HG03175 (cell line): ENCODE measurements at regions not wholly inside any gene's neighbourhood (a gene's known extent, or its start where the extent isn't known, plus 50 kb on each side); places are given as distances from the start of the nearest gene placed in this dataset.

Source experiments
- ATAC-seq: cut with Tn5 transposase; IDR thresholded peaks from one replicate; pipeline ENCODE4 v1.9.1; 2021; ENCODE audit warnings: mild to moderate bottlenecking, moderate library complexity; ENCODE audit not compliant: unreplicated experiment

GRCh38 chr11:135075740-135076139, 663.7 kb upstream of the B3GAT1 start:
- peak; percentile 51 for ATAC-seq

GRCh38 chr11:135074397-135074998, 662.5 kb upstream of the B3GAT1 start:
- no peak for ATAC-seq

GRCh38 chr11:135073870-135074269, 661.8 kb upstream of the B3GAT1 start:
- no peak for ATAC-seq

GRCh38 chr11:135073381-135073780, 661.3 kb upstream of the B3GAT1 start:
- ATAC-seq, result no peak

- ATAC-seq, result no peak
Observed at GRCh38 chr11:135069890-135070289, 657.8 kb upstream of the B3GAT1 start.

- ATAC-seq, result no peak
Observed at GRCh38 chr11:135069063-135069462, 657.0 kb upstream of the B3GAT1 start.

- no peak for ATAC-seq
Observed at GRCh38 chr11:135062994-135063393, 651.0 kb upstream of the B3GAT1 start.

GRCh38 chr11:135061166-135061565, 649.1 kb upstream of the B3GAT1 start:
- no peak for ATAC-seq

- ATAC-seq, result no peak
Observed at GRCh38 chr11:135046986-135047385, 634.9 kb upstream of the B3GAT1 start.

GRCh38 chr11:135046556-135046955, 634.5 kb upstream of the B3GAT1 start:
- ATAC-seq, result no peak

GRCh38 chr11:135043434-135043833, 631.4 kb upstream of the B3GAT1 start:
- no peak for ATAC-seq

- ATAC-seq, result no peak
Observed at GRCh38 chr11:135037828-135038227, 625.8 kb upstream of the B3GAT1 start.

GRCh38 chr11:135036488-135037297, 624.7 kb upstream of the B3GAT1 start:
- ATAC-seq, result no peak

GRCh38 chr11:135035282-135035681, 623.2 kb upstream of the B3GAT1 start:
- ATAC-seq, result no peak

GRCh38 chr11:135033540-135033939, 621.5 kb upstream of the B3GAT1 start:
- no peak for ATAC-seq

- no peak for ATAC-seq
Observed at GRCh38 chr11:135031205-135031989, 619.4 kb upstream of the B3GAT1 start.

- no peak for ATAC-seq
Observed at GRCh38 chr11:135027461-135027860, 615.4 kb upstream of the B3GAT1 start.

GRCh38 chr11:135023499-135023898, 611.5 kb upstream of the B3GAT1 start:
- no peak for ATAC-seq

- ATAC-seq, result no peak
Observed at GRCh38 chr11:135022454-135022853, 610.4 kb upstream of the B3GAT1 start.

GRCh38 chr11:135019899-135020298, 607.9 kb upstream of the B3GAT1 start:
- no peak for ATAC-seq

GRCh38 chr11:135019343-135019871, 607.4 kb upstream of the B3GAT1 start:
- ATAC-seq, result no peak
